ENCODE measurements at regions not wholly inside any gene's neighbourhood (a gene's known extent, or its start where the extent isn't known, plus 50 kb on each side); places are given as distances from the start of the nearest gene placed in this dataset.
"Not testable (repeated sequence)": the region's sequence is repeated elsewhere in the genome, so short reads cannot be mapped to it uniquely, and the experiment has no call there.

GRCh38 chr5:99879791-99880511 lies 655.2 kb upstream of the FAM174A start:
- no peak for DNase-seq

GRCh38 chr5:99878830-99879229 lies 656.3 kb upstream of the FAM174A start:
- DNase-seq, result no peak

- DNase-seq, result no peak
Measured at GRCh38 chr5:99866740-99867139, 668.4 kb upstream of the FAM174A start.

GRCh38 chr5:99865159-99865558 lies 670.0 kb upstream of the FAM174A start:
- DNase-seq, result no peak

GRCh38 chr5:99835791-99836190 lies 699.4 kb upstream of the FAM174A start:
- no peak for DNase-seq

- DNase-seq, result no peak
Measured at GRCh38 chr5:99827136-99827535, 708.0 kb upstream of the FAM174A start.

- DNase-seq, result no peak
Measured at GRCh38 chr5:99817796-99818195, 717.4 kb upstream of the FAM174A start.

- no peak for DNase-seq
Measured at GRCh38 chr5:99814321-99815063, 720.7 kb upstream of the FAM174A start.

GRCh38 chr5:99808657-99809230 lies 726.4 kb upstream of the FAM174A start:
- DNase-seq, result no peak

- no peak for DNase-seq
Measured at GRCh38 chr5:99807346-99807745, 727.8 kb upstream of the FAM174A start.

- no peak for DNase-seq
Measured at GRCh38 chr5:99795031-99795430, 740.1 kb upstream of the FAM174A start.

GRCh38 chr5:99788482-99788881 lies 746.7 kb upstream of the FAM174A start:
- no peak for DNase-seq

- DNase-seq, result no peak
Measured at GRCh38 chr5:99775189-99775588, 760.0 kb upstream of the FAM174A start.

- no peak for DNase-seq
Measured at GRCh38 chr5:99773290-99773689, 761.9 kb upstream of the FAM174A start.

GRCh38 chr5:99771296-99771695 lies 763.9 kb upstream of the FAM174A start:
- no peak for DNase-seq

GRCh38 chr5:99765011-99765410 lies 770.2 kb upstream of the FAM174A start:
- no peak for DNase-seq

- no peak for DNase-seq
Measured at GRCh38 chr5:99763021-99763774, 772.0 kb upstream of the FAM174A start.

- DNase-seq, result no peak
Measured at GRCh38 chr5:99747342-99747741, 787.8 kb upstream of the FAM174A start.

- not testable (repeated sequence) for DNase-seq
Measured at GRCh38 chr5:99733146-99733545, 802.0 kb upstream of the FAM174A start.

GRCh38 chr5:99730653-99731052 lies 801.8 kb upstream of the CHD1 start:
- DNase-seq, result not testable (repeated sequence)

GRCh38 chr5:99724732-99725290 lies 796.0 kb upstream of the CHD1 start:
- no peak for DNase-seq

GRCh38 chr5:99721506-99721905 lies 792.7 kb upstream of the CHD1 start:
- DNase-seq, result no peak

GRCh38 chr5:99715921-99716320 lies 787.1 kb upstream of the CHD1 start:
- DNase-seq, result no peak
